Muscle of arm (tissue), 1 donor: ENCODE measurements at regions not wholly inside any gene's neighbourhood (a gene's known extent, or its start where the extent isn't known, plus 50 kb on each side); places are given as distances from the start of the nearest gene placed in this dataset.
"Not testable (repeated sequence)": the region's sequence is repeated elsewhere in the genome, so short reads cannot be mapped to it uniquely, and the experiment has no call there.

ENCODE experiments used
- DNase-seq: peaks from one replicate; pipeline ENCODE4 v3.0.0-alpha.2; 2013

GRCh38 chr21:14008436-14008835, 202.3 kb downstream of the LIPI start:
- not testable (repeated sequence) for DNase-seq

- not testable (repeated sequence) for DNase-seq
Measured at GRCh38 chr21:14008006-14008405, 202.7 kb downstream of the LIPI start.

GRCh38 chr21:14006144-14006543, 204.6 kb downstream of the LIPI start:
- DNase-seq = not testable (repeated sequence)

- not testable (repeated sequence) for DNase-seq
Measured at GRCh38 chr21:13986996-13987958, 223.5 kb downstream of the LIPI start.

- DNase-seq = not testable (repeated sequence)
Measured at GRCh38 chr21:13985865-13986863, 224.6 kb downstream of the LIPI start.

GRCh38 chr21:13985137-13985864, 225.5 kb downstream of the LIPI start:
- not testable (repeated sequence) for DNase-seq

- DNase-seq = not testable (repeated sequence)
Measured at GRCh38 chr21:13984728-13985127, 226.0 kb downstream of the LIPI start.

- not testable (repeated sequence) for DNase-seq
Measured at GRCh38 chr21:13981176-13982087, 229.3 kb downstream of the LIPI start.

GRCh38 chr21:13980115-13980662, 230.6 kb downstream of the LIPI start:
- DNase-seq = not testable (repeated sequence)

GRCh38 chr21:13979608-13980007, 231.1 kb downstream of the LIPI start:
- not testable (repeated sequence) for DNase-seq

GRCh38 chr21:13974582-13974981, 236.2 kb downstream of the LIPI start:
- not testable (repeated sequence) for DNase-seq

GRCh38 chr21:13969853-13970252, 240.9 kb downstream of the LIPI start:
- not testable (repeated sequence) for DNase-seq

- not testable (repeated sequence) for DNase-seq
Measured at GRCh38 chr21:13969002-13969401, 241.8 kb downstream of the LIPI start.

- DNase-seq = not testable (repeated sequence)
Measured at GRCh38 chr21:13963259-13963658, 247.5 kb downstream of the LIPI start.

- DNase-seq = no peak
Measured at GRCh38 chr21:13937236-13937635, 273.5 kb downstream of the LIPI start.

- DNase-seq = not testable (repeated sequence)
Measured at GRCh38 chr21:13936033-13936937, 274.5 kb downstream of the LIPI start.

- DNase-seq = not testable (repeated sequence)
Measured at GRCh38 chr21:13935396-13936032, 275.2 kb downstream of the LIPI start.

GRCh38 chr21:13934887-13935342, 275.8 kb downstream of the LIPI start:
- not testable (repeated sequence) for DNase-seq
